Endothelial cell of umbilical vein (primary cell): ENCODE measurements at regions not wholly inside any gene's neighbourhood (a gene's known extent, or its start where the extent isn't known, plus 50 kb on each side); places are given as distances from the start of the nearest gene placed in this dataset.

ENCODE experiments used
- BruUV-seq: library from RNA; stranded (reverse); fragments of 400-500 nt; replicated peaks from 2 replicates; lab custom pipeline; 2021; lab: Mats Ljungman, UMichigan
- CTCF ChIA-PET: fragments of 300-600, 350-600 bp; sonication (Branson Sonifier 250); formaldehyde crosslinking; loops from one replicate; lab custom pipeline; 2021; ENCODE audit warnings: antibody characterized with exemption, inconsistent platforms; lab: Charles Lee
- POLR2A ChIA-PET: fragments of 300-600, 350-600 bp; sonication (Branson Sonifier 250); formaldehyde crosslinking; loops from one replicate; lab custom pipeline; 2021; ENCODE audit warnings: antibody characterized with exemption, inconsistent platforms; lab: Charles Lee
- DNase-seq: peaks from one replicate; pipeline ENCODE4 v3.0.0-alpha.2; 2011; ENCODE audit warnings: low read depth, low spot score
- FAIRE-seq: peaks from 2 replicates; lab custom pipeline; 2011; peaks lifted over from hg19 to GRCh38; lab: Jason Lieb, UNC
- H2AFZ ChIP-seq: 2 replicates; pipeline ENCODE4 v1.6.0; 2012; ENCODE audit warnings: low read depth, low read length, control low read depth, inconsistent platforms
- H3K27ac ChIP-seq: 2 replicates; pipeline ENCODE4 v1.5.1; 2011; ENCODE audit warnings: low read depth, mild to moderate bottlenecking, control low read depth, low read length, moderate library complexity; ENCODE audit not compliant: insufficient read depth
- H3K27me3 ChIP-seq, 2 experiments: 2 replicates each; pipeline versions ENCODE4 v1.6.0 to v1.6.1; 2011; ENCODE audit warnings: low read length in 2 of 2, mixed read lengths in 1 of 2; ENCODE audit not compliant: control insufficient read depth in 2 of 2, insufficient read depth in 2 of 2
- H3K36me3 ChIP-seq, 2 experiments: 2 replicates in 1 of 2; 3 replicates in 1 of 2; pipeline ENCODE4 v1.5.1; 2011; ENCODE audit warnings: low read length in 2 of 2, mild to moderate bottlenecking in 1 of 2, moderate library complexity in 1 of 2; ENCODE audit not compliant: control insufficient read depth in 2 of 2, insufficient read depth in 2 of 2; ENCODE audit errors: extremely low read depth in 1 of 2
- H3K4me1 ChIP-seq: 3 replicates; pipeline ENCODE4 v1.5.1; 2011; ENCODE audit warnings: mild to moderate bottlenecking, low read length; ENCODE audit not compliant: control insufficient read depth, insufficient read depth; ENCODE audit errors: extremely low read depth
- H3K4me2 ChIP-seq: 2 replicates; pipeline ENCODE4 v1.6.1; 2011; ENCODE audit warnings: low read length, control low read depth, mixed read lengths; ENCODE audit not compliant: insufficient read depth
- H3K4me3 ChIP-seq, 3 experiments: fragments of 200-600 bp in 1 of 3; sonication (generic), shearing (Covaris generic) in 1 of 3; replicated peaks in 1 of 3; 2 replicates each; pipeline ENCODE4 v1.5.1; 2011 to 2016; ENCODE audit warnings: control low read depth in 3 of 3, low read length in 3 of 3, mild to moderate bottlenecking in 2 of 3, inconsistent platforms in 1 of 3, low read depth in 1 of 3, moderate library complexity in 1 of 3; ENCODE audit not compliant: insufficient read depth in 1 of 3
- H3K79me2 ChIP-seq: 2 replicates; pipeline ENCODE4 v1.6.0; 2012; ENCODE audit warnings: low read length, inconsistent platforms; ENCODE audit not compliant: control insufficient read depth, insufficient read depth
- H3K9ac ChIP-seq: replicated peaks from 2 replicates; pipeline ENCODE3; 2011; ENCODE audit warnings: low read length, control low read depth; ENCODE audit not compliant: insufficient read depth; ENCODE audit errors: extremely low read depth
- H3K9me1 ChIP-seq: replicated peaks from 3 replicates; pipeline ENCODE4 v1.6.0; 2011; ENCODE audit warnings: mild to moderate bottlenecking, low read length; ENCODE audit not compliant: control insufficient read depth, insufficient read depth; ENCODE audit errors: extremely low read depth
- H3K9me3 ChIP-seq: replicated peaks from 2 replicates; pipeline ENCODE4 v1.5.1; 2012; ENCODE audit warnings: low read length, inconsistent platforms; ENCODE audit not compliant: control insufficient read depth, insufficient read depth
- H4K20me1 ChIP-seq: replicated peaks from 2 replicates; pipeline ENCODE3; 2011; ENCODE audit warnings: mild to moderate bottlenecking, low read length; ENCODE audit not compliant: control insufficient read depth, insufficient read depth; ENCODE audit errors: extremely low read depth
- CTCF ChIP-seq, 2 donors: IDR thresholded peaks; 1 replicate in 1 of 2; 2 replicates in 1 of 2; pipeline ENCODE4 v1.5.1; 2011; ENCODE audit warnings: low read length in 2 of 2, mild to moderate bottlenecking in 2 of 2, moderate library complexity in 2 of 2, control low read depth in 1 of 2, inconsistent platforms in 1 of 2, low read depth in 1 of 2; ENCODE audit not compliant: insufficient read depth in 1 of 2; ENCODE audit errors: extremely low read depth in 1 of 2
- EZH2 ChIP-seq: IDR thresholded peaks from 2 replicates; pipeline ENCODE4 v1.6.1; 2012; ENCODE audit warnings: borderline replicate concordance, low read depth, mild to moderate bottlenecking, moderate library complexity, low read length, inconsistent platforms; ENCODE audit not compliant: severe bottlenecking
- FOS ChIP-seq: IDR thresholded peaks from 2 replicates; pipeline ENCODE4 v1.6.1; 2011; ENCODE audit warnings: mild to moderate bottlenecking, low read length, moderate library complexity, borderline replicate concordance; ENCODE audit not compliant: insufficient read depth
- GATA2 ChIP-seq: IDR thresholded peaks from 2 replicates; pipeline ENCODE4 v1.7.0; 2011; ENCODE audit warnings: low read depth, mild to moderate bottlenecking, moderate library complexity, mixed read lengths, low read length; ENCODE audit not compliant: insufficient read length, insufficient read depth
- JUN ChIP-seq: IDR thresholded peaks from 2 replicates; pipeline ENCODE4 v1.6.1; 2011; ENCODE audit warnings: borderline replicate concordance, low read depth; ENCODE audit not compliant: insufficient read length, insufficient read depth
- MAX ChIP-seq: IDR thresholded peaks from 2 replicates; pipeline ENCODE4 v1.6.1; 2011; ENCODE audit not compliant: insufficient read depth, insufficient read length
- MYC ChIP-seq: IDR thresholded peaks from one replicate; pipeline ENCODE4 v1.6.1; 2011; ENCODE audit warnings: mild to moderate bottlenecking, low read depth, low read length
- POLR2A ChIP-seq: IDR thresholded peaks from 2 replicates; pipeline ENCODE4 v1.6.1; 2012; ENCODE audit warnings: low read depth, mild to moderate bottlenecking, control low read depth, low read length
- POLR2AphosphoS5 ChIP-seq: IDR thresholded peaks from 2 replicates; pipeline ENCODE4 v1.6.1; 2012; ENCODE audit warnings: low read depth, mild to moderate bottlenecking, control low read depth, low read length, moderate library complexity; ENCODE audit not compliant: insufficient read depth
- dilution Hi-C: fragments of 300-500 bp; cut with MboI; formaldehyde crosslinking; loops from one replicate; pipeline ENCODE4 v1.15.0; 2019; ENCODE audit warnings: low sequenced_read_pairs; ENCODE audit not compliant: extremely low pct_ligation_motif_present
- intact Hi-C: fragments of 100-400 bp; cut with micrococcal nuclease; formaldehyde crosslinking; loops from one replicate; pipeline ENCODE4 v1.10.0; 2022

- H2AFZ ChIP-seq = no peak overlapping the region
Measured at GRCh38 chr6:99810295-99810694, 183.7 kb downstream of the MCHR2 start.

More at GRCh38 chr6:99810295-99810694, 183.7 kb downstream of the MCHR2 start:
- ChIA-PET POLR2A (no interaction called here), CTCF (interaction anchor here (1.2 kb wide), 1 partner anchor 12 kb away, joined by 3 read pairs; no protein-coding TSS in a partner anchor)
- Histone ChIP-seq H4K20me1 (no peaks in the 10 kb centered on the region), H3K4me2 (no peak overlapping the region), H3K9ac (no peak overlapping the region), H3K4me3 (no peak overlapping the region), H3K9me3 (no peaks in the 10 kb centered on the region), H3K27me3 (no peaks in the 10 kb centered on the region), H3K9me1 (no peaks in the 10 kb centered on the region), H3K4me1 (no peaks in the 10 kb centered on the region), H3K27ac (no peak overlapping the region), H3K79me2 (no peaks in the 10 kb centered on the region), H3K36me3 (no peaks in the 10 kb centered on the region)
- TF ChIP-seq JUN (no peak), GATA2 (no peak), MAX (no peak), FOS (no peak), EZH2 (no peak), POLR2A (no peak), CTCF (IDR thresholded peaks at IDR 0.05; ENCODE audit: extremely low read depth in 1 of 2, insufficient read depth in 1 of 2, low read depth in 1 of 2, low read length in 2 of 2) (no peak), MYC (no peak), POLR2AphosphoS5 (no peak)
- intact Hi-C loops = no loop called here
- dilution Hi-C loops = no loop called here
- no TSS peak for BruUV-seq
- DNase-seq = no peak
- no peak for FAIRE-seq
